A549 (cell line): ENCODE measurements at regions not wholly inside any gene's neighbourhood (a gene's known extent, or its start where the extent isn't known, plus 50 kb on each side); places are given as distances from the start of the nearest gene placed in this dataset.

Experiments
- ATAC-seq, 2 experiments: fragments of 200-7000 bp in 1 of 2; fragments of >200 bp in 1 of 2; cut with Nextera tagmentation in 1 of 2; cut with Tn5 transposase in 1 of 2; 3 replicates each; pipeline versions ENCODE4 v1.8.0 to v1.9.1; 2018 to 2020; ENCODE audit warnings: mild to moderate bottlenecking in 1 of 2, moderate library complexity in 1 of 2
- CTCF ChIA-PET: fragments of 300-600 bp; sonication (Branson Sonifier 250); formaldehyde crosslinking; extraction: SDS; loops from one replicate; lab custom pipeline; 2021; ENCODE audit warnings: antibody characterized with exemption, inconsistent platforms; lab: Yijun Ruan, JAX
- POLR2A ChIA-PET: fragments of 350-600 bp; formaldehyde crosslinking; extraction: SDS; loops from one replicate; lab custom pipeline; 2021; ENCODE audit warnings: antibody characterized with exemption, inconsistent platforms; lab: Yijun Ruan, JAX
- DNase-seq, 2 experiments: peaks; one replicate each; pipeline versions ENCODE4 v3.0.0 to v3.0.0-alpha.2; 2011 to 2016; ENCODE audit warnings: low read depth in 1 of 2, low spot score in 1 of 2
- FAIRE-seq: peaks from 2 replicates; lab custom pipeline; 2011; peaks lifted over from hg19 to GRCh38; lab: Jason Lieb, UNC
- H3K27ac ChIP-seq, 2 experiments: fragments of >200 bp; sonication (Bioruptor Twin); formaldehyde crosslinking; 3 replicates each; pipeline ENCODE4 v1.5.1; 2016 to 2017
- H3K4me1 ChIP-seq: fragments of >200 bp; sonication (Bioruptor Twin); formaldehyde crosslinking; 3 replicates; pipeline ENCODE4 v1.6.1; 2016
- H3K4me2 ChIP-seq: fragments of >200 bp; sonication (Bioruptor Twin); formaldehyde crosslinking; 3 replicates; pipeline ENCODE4 v1.6.1; 2016
- H3K4me3 ChIP-seq: fragments of >200 bp; sonication (Bioruptor Twin); formaldehyde crosslinking; 3 replicates; pipeline ENCODE4 v1.5.1; 2016
- H3K9me3 ChIP-seq: fragments of >200 bp; sonication (Bioruptor Twin); formaldehyde crosslinking; 3 replicates; pipeline ENCODE4 v1.6.1; 2016
- BHLHE40 ChIP-seq: IDR thresholded peaks from 2 replicates; pipeline ENCODE4 v1.6.1; 2012; ENCODE audit warnings: low read depth, low read length, inconsistent platforms
- CHD2 ChIP-seq: fragments of 150-350 bp; IDR thresholded peaks from 2 replicates; pipeline ENCODE4 v1.6.1; 2014; ENCODE audit warnings: low read length; ENCODE audit not compliant: partially characterized antibody
- CHD4 ChIP-seq: fragments of 200-600 bp; sonication (generic); IDR thresholded peaks from 2 replicates; pipeline ENCODE4 v1.6.1; 2016; ENCODE audit warnings: antibody characterized with exemption, mild to moderate bottlenecking, borderline replicate concordance
- EHF ChIP-seq: fragments of 250-450 bp; sonication (Bioruptor Pico); IDR thresholded peaks from 2 replicates; pipeline ENCODE4 v1.5.0; 2020; ENCODE audit warnings: mild to moderate bottlenecking
- EHMT2 ChIP-seq: fragments of 200-600 bp; sonication (generic); IDR thresholded peaks from 2 replicates; pipeline ENCODE4 v1.6.1; 2016; ENCODE audit warnings: antibody characterized with exemption, low read depth, mild to moderate bottlenecking, moderate library complexity
- EP300 ChIP-seq, 2 experiments: fragments of >200 bp; sonication (Bioruptor Twin); formaldehyde crosslinking; IDR thresholded peaks; 2 replicates in 1 of 2; 3 replicates in 1 of 2; pipeline ENCODE4 v1.6.1; 2016 to 2017
- FOSL2 ChIP-seq, 2 experiments: fragments of 450-650 bp in 1 of 2; fragments of >200 bp in 1 of 2; sonication (Bioruptor Twin) in 1 of 2; formaldehyde crosslinking; IDR thresholded peaks; 2 replicates each; pipeline versions ENCODE4 v1.5.0 to v1.6.1; 2016 to 2020; ENCODE audit warnings: mild to moderate bottlenecking in 1 of 2, moderate library complexity in 1 of 2
- FOXS1 ChIP-seq: fragments of 250-450 bp; sonication (Bioruptor Pico); IDR thresholded peaks from 2 replicates; pipeline ENCODE4 v1.5.0; 2020; ENCODE audit warnings: mild to moderate bottlenecking, moderate library complexity
- GATA3 ChIP-seq: IDR thresholded peaks from 2 replicates; pipeline ENCODE4 v1.6.1; 2012; ENCODE audit warnings: borderline replicate concordance
- HDAC2 ChIP-seq: fragments of 200-600 bp; sonication (generic); IDR thresholded peaks from 2 replicates; pipeline ENCODE4 v1.6.1; 2016
- HOXB13 ChIP-seq: fragments of 250-450 bp; sonication (Bioruptor Pico); IDR thresholded peaks from 2 replicates; pipeline ENCODE4 v1.5.0; 2020; ENCODE audit warnings: low read depth, mild to moderate bottlenecking, moderate library complexity
- KDM1A ChIP-seq: fragments of 200-600 bp; sonication (generic); IDR thresholded peaks from 2 replicates; pipeline ENCODE4 v1.6.1; 2016; ENCODE audit warnings: low read depth, mild to moderate bottlenecking
- KDM5A ChIP-seq: fragments of 200-600 bp; sonication (generic); IDR thresholded peaks from 2 replicates; pipeline ENCODE4 v1.6.1; 2016; ENCODE audit warnings: antibody characterized with exemption, mild to moderate bottlenecking
- MAFK ChIP-seq: fragments of 450-650 bp; IDR thresholded peaks from 2 replicates; pipeline ENCODE4 v1.6.1; 2014; ENCODE audit not compliant: partially characterized antibody
- PHF8 ChIP-seq: fragments of 200-600 bp; sonication (generic); IDR thresholded peaks from 2 replicates; pipeline ENCODE4 v1.6.1; 2016; ENCODE audit warnings: low read depth, mild to moderate bottlenecking, antibody characterized with exemption, moderate library complexity, borderline replicate concordance
- RCOR1 ChIP-seq: fragments of 150-350 bp; IDR thresholded peaks from 2 replicates; pipeline ENCODE4 v1.6.1; 2014; ENCODE audit warnings: antibody characterized with exemption, low read length, low read depth
- RFX5 ChIP-seq: fragments of 450-650 bp; IDR thresholded peaks from 2 replicates; pipeline ENCODE4 v1.7.1; 2014; ENCODE audit warnings: antibody characterized with exemption, mild to moderate bottlenecking, moderate library complexity
- RNF2 ChIP-seq: fragments of 200-600 bp; sonication (generic); IDR thresholded peaks from 2 replicates; pipeline ENCODE4 v1.6.1; 2016; ENCODE audit warnings: low read depth, mild to moderate bottlenecking, antibody characterized with exemption, moderate library complexity, borderline replicate concordance
- SMC3 ChIP-seq: fragments of >200 bp; sonication (Bioruptor Twin); formaldehyde crosslinking; IDR thresholded peaks from 3 replicates; pipeline ENCODE4 v1.6.1; 2018; ENCODE audit warnings: inconsistent platforms
- TP53 ChIP-seq: fragments of 250-450 bp; sonication (Bioruptor Pico); IDR thresholded peaks from 2 replicates; pipeline ENCODE4 v1.5.0; 2021; ENCODE audit warnings: mild to moderate bottlenecking, moderate library complexity
- ZFP36 ChIP-seq: fragments of 450-650 bp; IDR thresholded peaks from 2 replicates; pipeline ENCODE4 v1.6.1; 2014; ENCODE audit warnings: borderline replicate concordance; ENCODE audit not compliant: partially characterized antibody
- ZNF302 ChIP-seq: fragments of 250-450 bp; sonication (Bioruptor Pico); IDR thresholded peaks from 2 replicates; pipeline ENCODE4 v1.9.0; 2021; ENCODE audit warnings: inconsistent platforms, mild to moderate bottlenecking, moderate library complexity
- ZSCAN20 ChIP-seq: fragments of 250-450 bp; sonication (Bioruptor Pico); IDR thresholded peaks from 2 replicates; pipeline ENCODE4 v1.8.0; 2022; ENCODE audit warnings: mild to moderate bottlenecking, moderate library complexity
- WGBS: methylation state at CpG from one replicate; pipeline ENCODE4 v1.1.6; 2017; ENCODE audit errors: missing lambda C conversion rate; 5-methylcytosine and 5-hydroxymethylcytosine counted together
- TF ChIP-seq, protein P1 (sequence below): fragments of 200-600 bp; sonication (generic); IDR thresholded peaks from 2 replicates; pipeline ENCODE4 v1.6.1; 2016; ENCODE audit warnings: antibody characterized with exemption, mild to moderate bottlenecking, moderate library complexity
- TF ChIP-seq, protein P2 (sequence below): IDR thresholded peaks from 2 replicates; pipeline ENCODE4 v1.6.1; 2012
- TF ChIP-seq, protein P3 (sequence below): IDR thresholded peaks from 2 replicates; pipeline ENCODE4 v1.6.1; 2012

DNA sequence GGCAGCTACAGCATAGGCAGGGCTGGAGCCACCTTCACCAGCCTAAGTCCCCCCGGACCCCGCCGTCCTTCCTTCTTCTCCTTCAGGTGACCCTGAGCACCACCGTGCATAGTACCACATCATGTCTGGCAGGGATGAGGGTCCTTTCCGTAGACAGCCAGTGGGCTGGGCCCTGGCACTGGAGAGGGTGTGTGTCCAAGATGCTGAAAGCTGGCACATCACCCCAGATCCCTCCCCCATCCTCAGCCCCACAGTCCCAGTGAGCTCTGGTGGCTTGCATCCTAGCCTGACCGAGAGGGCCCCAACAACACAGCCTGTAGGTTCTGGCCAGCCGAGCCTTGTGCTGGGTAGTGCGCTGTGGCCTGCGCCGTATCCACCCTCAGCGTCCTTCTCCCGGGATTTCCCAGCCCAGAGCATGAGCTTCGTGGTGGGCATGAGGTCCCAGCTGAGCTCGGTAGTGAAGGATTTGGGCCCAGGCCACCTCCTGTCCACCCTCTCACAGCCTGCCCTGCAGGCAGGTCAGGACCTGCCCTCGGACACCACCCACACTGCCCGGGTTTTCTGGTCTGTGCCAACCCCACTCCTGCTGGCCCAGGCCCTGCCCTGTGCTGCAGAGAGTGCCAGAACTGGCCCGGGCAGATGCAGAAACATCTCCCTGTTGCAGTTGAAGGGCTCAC lies 1124.3 kb downstream of the BRD1 start:
- H3K4me3 ChIP-seq = no peak overlapping the region
- FAIRE-seq = no peak
- 98% methylated on average over 8 of the region's 17 CpGs for WGBS
- ChIA-PET CTCF (no interaction called here), POLR2A (no interaction called here)
- H3K4me1 ChIP-seq = no peaks in the 10 kb centered on the region
- DNase-seq = no peak
- ATAC-seq = no peak
- no peaks in the 10 kb centered on the region for H3K9me3 ChIP-seq
- no peak overlapping the region for H3K4me2 ChIP-seq
- H3K27ac ChIP-seq = no peak overlapping the region
- TF ChIP-seq PHF8 = no peak
- no peak for TF ChIP-seq CHD4
- TF ChIP-seq EHF (CRISPR knock-in tag) = no peak
- TF ChIP-seq, protein P1, sequence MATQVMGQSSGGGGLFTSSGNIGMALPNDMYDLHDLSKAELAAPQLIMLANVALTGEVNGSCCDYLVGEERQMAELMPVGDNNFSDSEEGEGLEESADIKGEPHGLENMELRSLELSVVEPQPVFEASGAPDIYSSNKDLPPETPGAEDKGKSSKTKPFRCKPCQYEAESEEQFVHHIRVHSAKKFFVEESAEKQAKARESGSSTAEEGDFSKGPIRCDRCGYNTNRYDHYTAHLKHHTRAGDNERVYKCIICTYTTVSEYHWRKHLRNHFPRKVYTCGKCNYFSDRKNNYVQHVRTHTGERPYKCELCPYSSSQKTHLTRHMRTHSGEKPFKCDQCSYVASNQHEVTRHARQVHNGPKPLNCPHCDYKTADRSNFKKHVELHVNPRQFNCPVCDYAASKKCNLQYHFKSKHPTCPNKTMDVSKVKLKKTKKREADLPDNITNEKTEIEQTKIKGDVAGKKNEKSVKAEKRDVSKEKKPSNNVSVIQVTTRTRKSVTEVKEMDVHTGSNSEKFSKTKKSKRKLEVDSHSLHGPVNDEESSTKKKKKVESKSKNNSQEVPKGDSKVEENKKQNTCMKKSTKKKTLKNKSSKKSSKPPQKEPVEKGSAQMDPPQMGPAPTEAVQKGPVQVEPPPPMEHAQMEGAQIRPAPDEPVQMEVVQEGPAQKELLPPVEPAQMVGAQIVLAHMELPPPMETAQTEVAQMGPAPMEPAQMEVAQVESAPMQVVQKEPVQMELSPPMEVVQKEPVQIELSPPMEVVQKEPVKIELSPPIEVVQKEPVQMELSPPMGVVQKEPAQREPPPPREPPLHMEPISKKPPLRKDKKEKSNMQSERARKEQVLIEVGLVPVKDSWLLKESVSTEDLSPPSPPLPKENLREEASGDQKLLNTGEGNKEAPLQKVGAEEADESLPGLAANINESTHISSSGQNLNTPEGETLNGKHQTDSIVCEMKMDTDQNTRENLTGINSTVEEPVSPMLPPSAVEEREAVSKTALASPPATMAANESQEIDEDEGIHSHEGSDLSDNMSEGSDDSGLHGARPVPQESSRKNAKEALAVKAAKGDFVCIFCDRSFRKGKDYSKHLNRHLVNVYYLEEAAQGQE = no peak
- no peak for TF ChIP-seq TP53 (CRISPR knock-in tag)
- no peak for TF ChIP-seq EP300 (IDR thresholded peaks at IDR 0.05)
- TF ChIP-seq MAFK = no peak
- no peak for TF ChIP-seq RNF2
- no peak for TF ChIP-seq FOSL2 (IDR thresholded peaks at IDR 0.05)
- TF ChIP-seq FOSL2 (CRISPR knock-in tag; IDR thresholded peaks at IDR 0.05) = no peak
- no peak for TF ChIP-seq KDM5A
- TF ChIP-seq KDM1A = no peak
- no peak for TF ChIP-seq ZNF302 (CRISPR knock-in tag)
- TF ChIP-seq FOXS1 (CRISPR knock-in tag) = no peak
- TF ChIP-seq EHMT2 = no peak
- no peak for TF ChIP-seq RFX5
- TF ChIP-seq, protein P2, sequence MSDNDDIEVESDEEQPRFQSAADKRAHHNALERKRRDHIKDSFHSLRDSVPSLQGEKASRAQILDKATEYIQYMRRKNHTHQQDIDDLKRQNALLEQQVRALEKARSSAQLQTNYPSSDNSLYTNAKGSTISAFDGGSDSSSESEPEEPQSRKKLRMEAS = no peak
- TF ChIP-seq GATA3 = no peak

DNA sequence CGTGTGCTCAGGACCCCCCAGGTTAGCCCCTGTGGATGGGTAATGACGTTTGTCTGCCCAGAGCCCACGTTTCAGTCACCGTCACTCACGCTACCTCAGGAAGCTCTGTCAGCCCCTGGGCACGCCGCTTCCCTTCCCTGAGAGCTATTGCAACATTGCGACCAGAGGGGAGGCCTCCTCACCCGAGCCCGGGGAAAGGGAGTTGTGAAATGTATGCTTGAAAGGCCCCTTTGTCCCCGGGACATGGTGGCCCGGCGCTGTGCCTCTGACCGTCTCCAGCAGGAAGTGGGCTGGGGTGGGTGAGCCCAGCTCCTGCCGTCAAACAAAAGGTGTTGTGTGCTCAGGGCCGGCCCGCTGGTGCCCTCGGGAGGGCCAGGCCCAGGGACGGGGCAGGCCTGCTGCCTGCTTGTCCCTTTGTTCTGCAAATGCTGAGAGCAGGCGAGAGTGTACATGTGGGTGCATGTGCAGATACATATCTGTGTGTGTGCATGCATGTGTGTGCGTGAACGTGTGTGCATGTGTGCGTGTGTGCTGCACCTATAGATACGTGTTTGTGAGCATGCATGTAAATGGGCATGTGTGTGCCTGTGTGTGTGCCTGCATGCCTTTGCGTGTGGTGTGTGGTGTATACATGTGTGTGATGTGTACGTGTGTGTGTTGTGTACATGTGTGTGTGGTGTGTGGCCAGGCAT lies 1125.0 kb downstream of the BRD1 start:
- CTCF ChIA-PET = no interaction called here
- no peaks in the 10 kb centered on the region for H3K4me1 ChIP-seq
- no peak overlapping the region for H3K27ac ChIP-seq
- TF ChIP-seq BHLHE40 (no peak), FOXS1 (CRISPR knock-in tag) (no peak), SMC3 (no peak), HOXB13 (no peak), KDM1A (no peak), HDAC2 (no peak), TP53 (CRISPR knock-in tag) (no peak), ZFP36 (no peak), PHF8 (no peak), RCOR1 (no peak), EHF (CRISPR knock-in tag) (no peak), CHD2 (no peak), ZNF302 (CRISPR knock-in tag) (no peak), ZSCAN20 (CRISPR knock-in tag) (no peak)
- TF ChIP-seq, protein P1 = no peak
- TF ChIP-seq, protein P3, sequence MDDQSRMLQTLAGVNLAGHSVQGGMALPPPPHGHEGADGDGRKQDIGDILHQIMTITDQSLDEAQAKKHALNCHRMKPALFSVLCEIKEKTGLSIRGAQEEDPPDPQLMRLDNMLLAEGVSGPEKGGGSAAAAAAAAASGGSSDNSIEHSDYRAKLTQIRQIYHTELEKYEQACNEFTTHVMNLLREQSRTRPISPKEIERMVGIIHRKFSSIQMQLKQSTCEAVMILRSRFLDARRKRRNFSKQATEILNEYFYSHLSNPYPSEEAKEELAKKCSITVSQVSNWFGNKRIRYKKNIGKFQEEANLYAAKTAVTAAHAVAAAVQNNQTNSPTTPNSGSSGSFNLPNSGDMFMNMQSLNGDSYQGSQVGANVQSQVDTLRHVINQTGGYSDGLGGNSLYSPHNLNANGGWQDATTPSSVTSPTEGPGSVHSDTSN = no peak
- TF ChIP-seq, protein P2 = no peak
- POLR2A ChIA-PET = no interaction called here
- DNase-seq (no peak), ATAC-seq (no peak), FAIRE-seq (no peak)
- no peak overlapping the region for H3K4me2 ChIP-seq
- WGBS = 82% methylated on average over 12 of the region's 26 CpGs
- H3K9me3 ChIP-seq = no peaks in the 10 kb centered on the region
- H3K4me3 ChIP-seq = no peak overlapping the region
